ENCODE measurements at regions not wholly inside any gene's neighbourhood (a gene's known extent, or its start where the extent isn't known, plus 50 kb on each side); places are given as distances from the start of the nearest gene placed in this dataset.

GRCh38 chrX:136950211-136950610 lies 69.7 kb upstream of the RBMX start:
- TF ChIP-seq CTCF (IDR thresholded peaks at IDR 0.05) (no peak), POLR2A (IDR thresholded peaks at IDR 0.05) (no peak), POLR2AphosphoS5 (IDR thresholded peaks at IDR 0.05) (no peak), EP300 (IDR thresholded peaks at IDR 0.05) (no peak)
